Colonic mucosa (tissue), 4 donors: ENCODE measurements at regions not wholly inside any gene's neighbourhood (a gene's known extent, or its start where the extent isn't known, plus 50 kb on each side); places are given as distances from the start of the nearest gene placed in this dataset.

Experiments
- DNase-seq: peaks from one replicate; pipeline ENCODE4 v3.0.0-alpha.2; 2020
- H3K27ac ChIP-seq: fragments of 200-600 bp; one replicate; pipeline ENCODE4 v1.8.0; 2021
- H3K27me3 ChIP-seq: fragments of 200-600 bp; one replicate; pipeline ENCODE4 v1.8.0; 2021
- H3K36me3 ChIP-seq: fragments of 200-600 bp; one replicate; pipeline ENCODE4 v1.8.0; 2021
- H3K4me1 ChIP-seq: fragments of 200-600 bp; one replicate; pipeline ENCODE4 v1.8.0; 2021; ENCODE audit warnings: mild to moderate bottlenecking
- H3K4me3 ChIP-seq: fragments of 200-600 bp; one replicate; pipeline ENCODE4 v1.8.0; 2021
- H3K9ac ChIP-seq, 2 donors: one replicate each; pipeline ENCODE4 v1.7.0; 2013; ENCODE audit warnings: control low read depth in 2 of 2, low read depth in 2 of 2, low read length in 2 of 2
- H3K9me3 ChIP-seq: fragments of 200-600 bp; one replicate; pipeline ENCODE4 v1.8.0; 2021
- intact Hi-C: fragments of 100-400 bp; cut with DNase I; formaldehyde crosslinking; loops from one replicate; pipeline ENCODE4 v1.14.1; 2022
- TF ChIP-seq, protein P1 (sequence below): fragments of 200-600 bp; IDR thresholded peaks from one replicate; pipeline ENCODE4 v1.8.0; 2022; ENCODE audit warnings: antibody characterized with exemption, mild to moderate bottlenecking
- donor health status: healthy.
- donor health status: DM: no; HTN: no; CAD: no.
- donor health status: DM: no; HTN: no; CAD: no.

DNA sequence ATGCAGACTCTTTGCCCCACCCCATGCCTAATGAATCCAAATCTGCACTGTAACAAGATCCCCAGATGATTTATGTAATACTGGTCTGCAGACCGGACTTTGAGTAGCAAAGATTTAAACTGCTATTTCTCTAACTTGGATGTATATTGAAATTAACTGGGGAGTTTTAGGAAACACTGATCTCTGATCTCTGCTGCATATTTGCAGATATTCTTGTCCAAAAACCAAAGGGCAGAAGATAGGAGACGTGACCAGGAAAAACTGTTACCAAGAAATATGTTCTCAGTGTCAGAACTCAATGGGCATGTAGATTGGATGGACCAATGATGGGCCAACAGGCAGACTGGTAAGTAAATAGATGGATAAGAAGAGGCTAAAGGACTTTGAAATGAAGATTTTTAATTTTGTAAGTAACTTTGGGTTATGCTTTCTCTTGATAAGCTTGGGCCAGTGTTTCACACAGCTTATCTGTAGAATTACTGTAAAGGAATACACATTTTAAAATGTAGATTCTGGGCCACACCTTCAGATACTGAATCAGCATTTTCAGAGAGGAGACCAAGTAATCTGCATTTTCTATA lies 64.5 kb upstream of the TP63 start:
- H3K4me1 ChIP-seq: no peaks in the 10 kb centered on the region
- TF ChIP-seq, protein P1, sequence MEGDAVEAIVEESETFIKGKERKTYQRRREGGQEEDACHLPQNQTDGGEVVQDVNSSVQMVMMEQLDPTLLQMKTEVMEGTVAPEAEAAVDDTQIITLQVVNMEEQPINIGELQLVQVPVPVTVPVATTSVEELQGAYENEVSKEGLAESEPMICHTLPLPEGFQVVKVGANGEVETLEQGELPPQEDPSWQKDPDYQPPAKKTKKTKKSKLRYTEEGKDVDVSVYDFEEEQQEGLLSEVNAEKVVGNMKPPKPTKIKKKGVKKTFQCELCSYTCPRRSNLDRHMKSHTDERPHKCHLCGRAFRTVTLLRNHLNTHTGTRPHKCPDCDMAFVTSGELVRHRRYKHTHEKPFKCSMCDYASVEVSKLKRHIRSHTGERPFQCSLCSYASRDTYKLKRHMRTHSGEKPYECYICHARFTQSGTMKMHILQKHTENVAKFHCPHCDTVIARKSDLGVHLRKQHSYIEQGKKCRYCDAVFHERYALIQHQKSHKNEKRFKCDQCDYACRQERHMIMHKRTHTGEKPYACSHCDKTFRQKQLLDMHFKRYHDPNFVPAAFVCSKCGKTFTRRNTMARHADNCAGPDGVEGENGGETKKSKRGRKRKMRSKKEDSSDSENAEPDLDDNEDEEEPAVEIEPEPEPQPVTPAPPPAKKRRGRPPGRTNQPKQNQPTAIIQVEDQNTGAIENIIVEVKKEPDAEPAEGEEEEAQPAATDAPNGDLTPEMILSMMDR: no peak
- H3K9me3 ChIP-seq: no peaks in the 10 kb centered on the region
- intact Hi-C loops: no loop called here
- H3K4me3 ChIP-seq: no peak overlapping the region
- H3K27me3 ChIP-seq: no peaks in the 10 kb centered on the region
- H3K9ac ChIP-seq: no peak overlapping the region
- DNase-seq: no peak
- H3K36me3 ChIP-seq: no peaks in the 10 kb centered on the region
- no peak overlapping the region for H3K27ac ChIP-seq

DNA sequence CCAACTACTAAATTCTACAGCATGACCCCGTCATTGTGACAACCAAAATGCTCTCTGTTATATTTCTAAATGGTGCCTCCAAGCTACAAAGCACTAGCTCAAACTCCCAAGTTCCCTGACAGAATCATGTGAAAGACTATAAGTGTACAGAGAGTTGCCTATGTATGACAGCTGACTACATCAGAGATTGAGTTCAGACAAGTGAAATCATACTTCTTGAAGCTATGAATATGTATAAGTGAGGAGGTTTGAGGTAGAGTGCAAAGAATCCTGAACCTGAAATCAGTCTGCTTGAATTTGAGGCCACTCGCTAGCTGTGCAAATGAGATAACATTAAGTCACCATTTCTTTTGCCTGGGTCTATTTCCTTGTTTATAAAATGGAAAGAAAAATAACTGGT lies 63.9 kb upstream of the TP63 start:
- H3K27me3 ChIP-seq: no peaks in the 10 kb centered on the region
- TF ChIP-seq, protein P1: no peak
- intact Hi-C loops: no loop called here
- no peaks in the 10 kb centered on the region for H3K9me3 ChIP-seq
- no peaks in the 10 kb centered on the region for H3K4me1 ChIP-seq
- H3K4me3 ChIP-seq: no peak overlapping the region
- no peaks in the 10 kb centered on the region for H3K36me3 ChIP-seq
- H3K9ac ChIP-seq: no peak overlapping the region
- no peak for DNase-seq
- H3K27ac ChIP-seq: no peak overlapping the region

DNA sequence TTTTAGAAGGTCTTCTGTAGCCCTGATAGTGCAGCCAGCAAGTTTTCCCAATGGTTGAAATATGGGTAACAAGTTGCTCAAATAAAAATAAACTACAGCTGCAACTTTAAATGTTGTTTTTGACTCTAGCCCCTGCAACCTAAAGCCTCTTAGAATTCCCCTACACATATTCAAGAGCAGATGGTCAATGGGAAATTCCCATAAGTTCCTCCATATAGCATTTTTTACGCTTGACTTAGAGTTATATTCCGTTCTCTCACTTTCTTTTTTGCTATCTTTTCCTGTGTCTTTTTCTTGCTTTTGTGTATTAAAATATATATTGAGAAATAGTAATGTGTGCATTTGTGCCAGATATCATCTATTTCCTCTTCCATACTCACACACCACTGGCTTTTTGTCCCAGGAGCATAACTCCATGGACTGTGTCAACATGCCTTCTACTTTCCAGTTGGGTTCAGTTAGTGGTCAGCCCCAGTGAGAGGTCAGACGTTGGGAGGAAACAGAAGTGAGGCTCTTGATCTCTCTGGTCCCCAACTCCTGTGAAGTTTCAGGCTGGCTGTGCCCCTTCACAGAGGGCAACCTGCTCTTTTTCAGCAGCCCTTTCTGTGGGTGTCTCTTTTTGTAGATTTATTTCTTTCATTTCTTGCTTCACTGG lies 63.3 kb upstream of the TP63 start:
- no peaks in the 10 kb centered on the region for H3K4me1 ChIP-seq
- TF ChIP-seq, protein P1: no peak
- intact Hi-C loops: no loop called here

DNA sequence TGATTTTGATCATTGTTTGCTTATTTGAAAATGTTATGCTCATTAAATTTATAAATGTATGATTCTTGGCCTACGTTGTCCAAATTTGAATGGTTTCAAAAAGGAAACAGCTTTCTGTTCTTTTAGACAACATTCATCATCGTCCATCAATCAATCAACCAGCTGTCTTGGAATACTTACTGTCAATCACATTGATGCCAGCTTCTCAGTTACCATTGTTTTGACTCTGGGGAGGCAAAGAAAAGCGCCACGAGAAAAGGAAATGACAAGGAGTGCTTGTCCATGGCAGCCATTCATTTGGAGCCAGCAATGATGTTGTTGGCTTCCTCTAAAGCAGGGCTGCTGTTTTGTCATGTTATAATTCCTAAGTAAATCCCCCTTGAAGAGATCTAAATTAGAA lies 62.2 kb upstream of the TP63 start:
- no peak overlapping the region for H3K27ac ChIP-seq
- no peak overlapping the region for H3K9ac ChIP-seq
- intact Hi-C loops: no loop called here
- TF ChIP-seq, protein P1: no peak
- H3K36me3 ChIP-seq: no peaks in the 10 kb centered on the region
- no peaks in the 10 kb centered on the region for H3K9me3 ChIP-seq
- H3K4me1 ChIP-seq: no peaks in the 10 kb centered on the region
- DNase-seq: no peak
- H3K4me3 ChIP-seq: no peak overlapping the region
- no peaks in the 10 kb centered on the region for H3K27me3 ChIP-seq

More for the DNA sequence above, 63.3 kb upstream of the TP63 start:
- Histone ChIP-seq H3K9ac (no peak overlapping the region), H3K4me3 (no peak overlapping the region), H3K9me3 (no peaks in the 10 kb centered on the region), H3K27ac (no peak overlapping the region), H3K27me3 (no peaks in the 10 kb centered on the region), H3K36me3 (no peaks in the 10 kb centered on the region)
- no peak for DNase-seq

DNA sequence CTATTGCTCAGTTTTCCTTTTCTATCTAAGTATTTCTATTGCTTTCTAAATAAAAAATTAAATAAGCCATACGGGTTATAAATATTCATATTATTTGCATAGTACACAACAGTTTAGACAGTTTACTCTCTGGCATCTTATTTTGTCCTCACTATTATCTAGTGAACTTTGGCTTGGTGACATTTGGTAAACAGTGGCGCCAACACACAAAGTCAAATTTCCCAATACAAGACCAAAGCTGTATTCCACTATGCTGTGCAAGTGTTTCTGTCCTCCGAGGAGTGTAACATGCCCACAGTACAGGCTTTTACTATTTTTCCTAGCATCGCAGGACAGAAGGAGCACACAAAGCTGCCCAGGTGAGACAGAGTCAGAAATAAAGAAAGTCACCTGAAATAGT lies 61.7 kb upstream of the TP63 start:
- intact Hi-C loops: no loop called here
- no peaks in the 10 kb centered on the region for H3K27me3 ChIP-seq
- no peaks in the 10 kb centered on the region for H3K9me3 ChIP-seq
- TF ChIP-seq, protein P1: no peak
- H3K4me1 ChIP-seq: no peaks in the 10 kb centered on the region
- no peak for DNase-seq
- H3K36me3 ChIP-seq: no peaks in the 10 kb centered on the region
- no peak overlapping the region for H3K9ac ChIP-seq
- no peak overlapping the region for H3K4me3 ChIP-seq
- H3K27ac ChIP-seq: no peak overlapping the region
